Fibroblast of mammary gland (primary cell): ENCODE measurements at regions not wholly inside any gene's neighbourhood (a gene's known extent, or its start where the extent isn't known, plus 50 kb on each side); places are given as distances from the start of the nearest gene placed in this dataset.

ENCODE experiments used
- DNase-seq: peaks from one replicate; pipeline ENCODE4 v3.0.0-alpha.2; 2010; ENCODE audit warnings: low read depth
- H3K4me3 ChIP-seq: 2 replicates; pipeline ENCODE4 v1.5.1; 2011; ENCODE audit warnings: low read depth, mild to moderate bottlenecking, low read length, moderate library complexity; ENCODE audit not compliant: control insufficient read depth
- TF ChIP-seq, protein P1 (sequence below): conservative IDR thresholded peaks from 2 replicates; pipeline ENCODE4 v1.5.1; 2011; ENCODE audit warnings: low read depth, low read length, inconsistent platforms; ENCODE audit not compliant: control insufficient read depth, insufficient read depth

GRCh38 chr6:115770851-115771250 is 289.8 kb downstream of the FRK start:
- DNase-seq, result no peak
- no peak overlapping the region for H3K4me3 ChIP-seq
- TF ChIP-seq, protein P1, sequence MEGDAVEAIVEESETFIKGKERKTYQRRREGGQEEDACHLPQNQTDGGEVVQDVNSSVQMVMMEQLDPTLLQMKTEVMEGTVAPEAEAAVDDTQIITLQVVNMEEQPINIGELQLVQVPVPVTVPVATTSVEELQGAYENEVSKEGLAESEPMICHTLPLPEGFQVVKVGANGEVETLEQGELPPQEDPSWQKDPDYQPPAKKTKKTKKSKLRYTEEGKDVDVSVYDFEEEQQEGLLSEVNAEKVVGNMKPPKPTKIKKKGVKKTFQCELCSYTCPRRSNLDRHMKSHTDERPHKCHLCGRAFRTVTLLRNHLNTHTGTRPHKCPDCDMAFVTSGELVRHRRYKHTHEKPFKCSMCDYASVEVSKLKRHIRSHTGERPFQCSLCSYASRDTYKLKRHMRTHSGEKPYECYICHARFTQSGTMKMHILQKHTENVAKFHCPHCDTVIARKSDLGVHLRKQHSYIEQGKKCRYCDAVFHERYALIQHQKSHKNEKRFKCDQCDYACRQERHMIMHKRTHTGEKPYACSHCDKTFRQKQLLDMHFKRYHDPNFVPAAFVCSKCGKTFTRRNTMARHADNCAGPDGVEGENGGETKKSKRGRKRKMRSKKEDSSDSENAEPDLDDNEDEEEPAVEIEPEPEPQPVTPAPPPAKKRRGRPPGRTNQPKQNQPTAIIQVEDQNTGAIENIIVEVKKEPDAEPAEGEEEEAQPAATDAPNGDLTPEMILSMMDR, result no peak

DNA sequence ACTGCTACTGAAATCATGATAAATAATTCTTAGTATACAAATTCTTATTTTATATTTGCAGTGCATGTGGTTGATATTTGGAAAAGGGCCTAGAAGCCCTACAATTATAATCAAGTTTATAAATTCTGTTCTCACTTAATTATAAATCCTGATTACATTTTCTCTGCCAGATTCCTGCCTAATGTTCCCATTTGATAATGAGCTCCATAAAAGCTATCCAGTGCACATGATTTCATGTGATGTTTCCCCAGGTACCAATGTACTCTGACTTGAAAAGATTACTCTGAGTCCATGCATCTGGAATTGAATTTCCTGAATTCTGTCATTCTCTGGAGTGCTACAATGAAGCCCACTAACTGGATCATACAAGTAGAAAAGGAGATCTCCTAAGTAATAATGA is 292.2 kb downstream of the FRK start:
- DNase-seq, result no peak
- no peak overlapping the region for H3K4me3 ChIP-seq
- TF ChIP-seq, protein P1, result no peak

GRCh38 chr6:115767931-115768330 is 292.8 kb downstream of the FRK start:
- TF ChIP-seq, protein P1, result no peak
- H3K4me3 ChIP-seq, result no peak overlapping the region
- DNase-seq, result no peak

DNA sequence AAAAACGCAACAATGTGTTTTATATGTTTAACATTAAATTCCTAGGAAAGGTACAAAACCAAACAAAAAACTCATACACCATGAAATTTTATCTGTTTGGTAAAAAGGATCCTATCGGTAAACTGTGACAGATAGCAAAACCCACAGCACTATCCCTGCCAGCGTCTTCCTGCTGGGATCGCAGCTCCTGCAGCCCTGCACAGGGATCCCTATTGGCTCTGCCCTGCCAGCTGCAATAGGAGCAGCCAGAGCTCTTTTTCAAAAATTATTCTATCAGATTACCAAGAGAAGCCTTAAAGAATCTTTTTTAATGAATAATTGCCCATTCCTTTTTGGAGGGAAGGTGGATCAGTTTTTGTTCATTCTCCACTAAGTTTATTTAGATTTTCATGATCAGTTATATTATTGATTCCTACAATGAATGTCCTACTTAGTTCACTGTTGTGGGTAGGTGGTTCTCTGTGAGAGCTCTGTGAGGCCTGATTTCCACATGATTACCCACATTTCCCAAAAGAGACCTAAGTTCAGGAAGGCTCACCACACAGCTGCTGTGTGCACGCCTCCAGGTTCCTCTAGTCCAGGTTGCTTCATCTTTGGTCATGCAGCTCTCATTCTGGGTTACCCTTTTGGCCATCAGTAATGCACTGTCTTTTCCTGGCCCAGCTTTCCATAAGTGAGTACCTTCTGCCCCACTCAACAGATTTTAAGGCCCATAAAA is 293.8 kb downstream of the FRK start:
- H3K4me3 ChIP-seq, result no peak overlapping the region
- DNase-seq, result no peak
- TF ChIP-seq, protein P1, result no peak

- DNase-seq, result no peak
- TF ChIP-seq, protein P1, result no peak
- no peak overlapping the region for H3K4me3 ChIP-seq
Observed at GRCh38 chr6:115765966-115766365, 294.7 kb downstream of the FRK start.

DNA sequence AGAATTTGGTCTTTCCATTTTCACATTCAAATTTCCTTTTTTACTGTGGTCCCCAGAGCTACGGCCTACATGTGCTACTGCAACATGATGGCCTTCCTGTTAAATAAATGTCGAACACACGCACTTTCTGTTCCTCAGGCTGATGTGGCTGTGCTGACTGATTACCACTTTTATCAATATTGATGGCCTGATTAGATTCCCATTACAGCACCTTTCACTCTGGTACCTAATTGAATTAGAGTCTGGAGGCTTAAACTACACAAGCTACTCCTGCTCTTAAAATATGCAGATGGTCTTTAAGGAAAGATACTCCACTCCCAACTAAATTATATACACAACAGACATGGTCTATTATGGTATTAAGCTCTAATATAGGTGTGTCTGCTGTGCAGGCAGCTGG is 301.6 kb downstream of the FRK start:
- no peak overlapping the region for H3K4me3 ChIP-seq
- TF ChIP-seq, protein P1, result no peak
- DNase-seq, result no peak
